Common myeloid progenitor, CD34-positive (primary cell): ENCODE measurements at regions not wholly inside any gene's neighbourhood (a gene's known extent, or its start where the extent isn't known, plus 50 kb on each side); places are given as distances from the start of the nearest gene placed in this dataset.

Source experiments
- CTCF ChIA-PET: fragments of 350-600 bp; sonication (Branson Sonifier 250); formaldehyde crosslinking; loops from one replicate; lab custom pipeline; 2021; ENCODE audit warnings: antibody characterized with exemption; lab: Charles Lee
- POLR2A ChIA-PET: fragments of 350-600 bp; sonication (Branson Sonifier 250); formaldehyde crosslinking; loops from one replicate; lab custom pipeline; 2021; ENCODE audit warnings: antibody characterized with exemption; lab: Charles Lee
- DNase-seq, 3 donors: peaks; one replicate each; pipeline versions ENCODE4 v3.0.0 to v3.0.0-alpha.2; 2013
- H3K27ac ChIP-seq, 2 experiments: 1 replicate in 1 of 2; 2 replicates in 1 of 2; pipeline ENCODE4 v1.7.0; 2013; ENCODE audit warnings: inconsistent platforms in 2 of 2, low read length in 2 of 2, mild to moderate bottlenecking in 2 of 2, low read depth in 1 of 2, moderate library complexity in 1 of 2; ENCODE audit not compliant: severe bottlenecking in 2 of 2, insufficient read depth in 1 of 2, poor library complexity in 1 of 2
- H3K27me3 ChIP-seq, 5 experiments: replicated peaks in 2 of 5; 1 replicate in 3 of 5; 2 replicates in 2 of 5; pipeline versions ENCODE4 v1.6.1 to v1.7.0; 2013; ENCODE audit warnings: low read length in 4 of 5, mild to moderate bottlenecking in 2 of 5, moderate library complexity in 2 of 5, inconsistent platforms in 1 of 5; ENCODE audit not compliant: insufficient read depth in 5 of 5, control insufficient read depth in 4 of 5
- H3K36me3 ChIP-seq, 4 experiments: 1 replicate in 2 of 4; 2 replicates in 2 of 4; pipeline versions ENCODE4 v1.6.1 to v1.7.0; 2013; ENCODE audit warnings: low read length in 3 of 4, control low read depth in 1 of 4, mild to moderate bottlenecking in 1 of 4; ENCODE audit not compliant: control insufficient read depth in 4 of 4, insufficient read depth in 4 of 4
- H3K4me1 ChIP-seq, 4 experiments: 1 replicate in 3 of 4; 2 replicates in 1 of 4; pipeline versions ENCODE4 v1.6.1 to v1.7.1; 2013; ENCODE audit warnings: low read length in 3 of 4, mild to moderate bottlenecking in 3 of 4, control low read depth in 1 of 4, inconsistent platforms in 1 of 4, moderate library complexity in 1 of 4; ENCODE audit not compliant: control insufficient read depth in 4 of 4, insufficient read depth in 4 of 4; ENCODE audit errors: control extremely low read depth in 1 of 4
- H3K4me3 ChIP-seq, 7 experiments: 1 replicate in 4 of 7; 2 replicates in 3 of 7; pipeline versions ENCODE4 v1.5.1 to v1.7.0; 2013; ENCODE audit warnings: mild to moderate bottlenecking in 7 of 7, low read length in 6 of 7, moderate library complexity in 6 of 7, inconsistent platforms in 2 of 7, low read depth in 2 of 7, control low read depth in 1 of 7; ENCODE audit not compliant: insufficient read depth in 4 of 7, control insufficient read depth in 1 of 7; ENCODE audit errors: extremely low read depth in 1 of 7
- H3K9me3 ChIP-seq, 5 experiments: 1 replicate in 4 of 5; 2 replicates in 1 of 5; pipeline versions ENCODE4 v1.6.1 to v1.7.1; 2013; ENCODE audit warnings: low read length in 4 of 5, mild to moderate bottlenecking in 2 of 5, inconsistent platforms in 1 of 5, low read depth in 1 of 5, moderate library complexity in 1 of 5; ENCODE audit not compliant: control insufficient read depth in 4 of 5, insufficient read depth in 2 of 5; ENCODE audit errors: control extremely low read depth in 1 of 5
- WGBS: methylation state at CpG from one replicate; pipeline ENCODE4 v1.1.5; 2013; ENCODE audit not compliant: insufficient coverage; 5-methylcytosine and 5-hydroxymethylcytosine counted together

DNA sequence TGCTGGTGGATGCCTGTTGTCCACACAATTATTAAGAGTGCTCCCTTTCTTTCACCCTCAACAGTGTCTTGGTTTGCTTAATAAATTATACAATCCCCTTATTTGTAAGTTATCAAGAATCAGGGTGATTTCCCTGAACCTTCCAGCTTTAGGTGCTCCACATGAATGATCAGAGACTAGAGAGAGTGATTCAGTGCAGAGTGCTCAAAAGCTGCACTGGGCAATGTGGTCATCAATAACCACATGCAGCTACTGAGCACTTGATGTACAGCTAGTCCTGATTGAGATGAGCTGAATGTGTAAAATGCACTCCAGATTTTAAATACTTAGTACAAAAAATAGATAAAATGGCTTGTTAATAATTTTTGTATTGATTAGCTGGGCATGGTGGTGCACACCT is 76.8 kb upstream of the TRIO start:
- no peaks in the 10 kb centered on the region for H3K27me3 ChIP-seq
- ChIA-PET CTCF (no interaction called here), POLR2A (no interaction called here)
- DNase-seq = no peak
- H3K27ac ChIP-seq = no peak overlapping the region
- H3K36me3 ChIP-seq = no peaks in the 10 kb centered on the region
- H3K4me1 ChIP-seq = no peaks in the 10 kb centered on the region
- no peak overlapping the region for H3K4me3 ChIP-seq
- no peaks in the 10 kb centered on the region for H3K9me3 ChIP-seq

DNA sequence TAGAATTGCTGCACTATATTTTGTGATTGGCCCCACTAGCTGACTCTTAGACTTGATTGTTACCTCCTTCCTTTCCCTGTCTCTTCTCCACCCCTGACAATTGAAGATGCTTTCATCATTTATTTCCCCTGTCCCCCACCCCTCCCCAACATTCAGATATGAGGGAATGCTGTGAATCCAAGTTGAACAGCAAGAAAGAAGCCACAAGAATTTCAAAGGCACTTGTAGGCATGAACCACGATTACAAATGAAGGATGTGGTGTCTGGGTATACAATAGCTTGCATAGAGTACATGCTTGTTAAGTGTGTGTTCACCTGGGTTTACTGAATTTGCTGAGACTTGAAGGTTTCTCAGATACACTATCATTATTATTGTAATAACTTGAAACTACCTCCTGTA is 78.3 kb upstream of the TRIO start:
- H3K4me3 ChIP-seq = no peak overlapping the region
- no peaks in the 10 kb centered on the region for H3K27me3 ChIP-seq
- no peak overlapping the region for H3K27ac ChIP-seq
- CTCF ChIA-PET = interaction anchor here (0.8 kb wide), 1 partner anchor 213 kb away, joined by 3 read pairs; no protein-coding TSS in a partner anchor
- POLR2A ChIA-PET = no interaction called here
- WGBS = 50% methylated on average over 1 of the region's 1 CpG
- no peaks in the 10 kb centered on the region for H3K4me1 ChIP-seq
- DNase-seq = no peak
- H3K9me3 ChIP-seq = no peaks in the 10 kb centered on the region
- H3K36me3 ChIP-seq = no peaks in the 10 kb centered on the region

DNA sequence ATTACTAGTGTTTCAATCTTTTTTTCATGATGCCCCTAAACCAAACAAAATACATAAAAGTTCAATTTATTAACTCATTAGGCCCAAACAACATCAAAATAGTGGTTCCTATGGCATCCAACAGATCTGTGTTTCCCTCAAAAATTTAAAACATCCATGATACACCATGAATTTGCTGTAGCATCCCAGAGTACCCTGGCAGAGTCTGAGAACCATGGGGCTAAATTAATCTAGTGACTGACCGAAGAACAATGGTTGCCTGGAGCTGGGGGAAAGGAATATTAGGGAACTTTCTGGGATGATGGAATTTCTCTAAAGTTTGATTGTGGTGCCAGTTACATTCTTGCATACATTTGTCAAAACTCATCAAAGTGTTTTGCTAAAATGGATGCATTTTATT is 79.5 kb upstream of the TRIO start:
- ChIA-PET POLR2A (no interaction called here), CTCF (no interaction called here)
- Histone ChIP-seq H3K4me1 (no peaks in the 10 kb centered on the region), H3K9me3 (no peaks in the 10 kb centered on the region), H3K27ac (no peak overlapping the region), H3K36me3 (no peaks in the 10 kb centered on the region), H3K27me3 (no peaks in the 10 kb centered on the region), H3K4me3 (no peak overlapping the region)
- no peak for DNase-seq
- no CpG with 5 or more reads among the region's 1 CpG for WGBS

DNA sequence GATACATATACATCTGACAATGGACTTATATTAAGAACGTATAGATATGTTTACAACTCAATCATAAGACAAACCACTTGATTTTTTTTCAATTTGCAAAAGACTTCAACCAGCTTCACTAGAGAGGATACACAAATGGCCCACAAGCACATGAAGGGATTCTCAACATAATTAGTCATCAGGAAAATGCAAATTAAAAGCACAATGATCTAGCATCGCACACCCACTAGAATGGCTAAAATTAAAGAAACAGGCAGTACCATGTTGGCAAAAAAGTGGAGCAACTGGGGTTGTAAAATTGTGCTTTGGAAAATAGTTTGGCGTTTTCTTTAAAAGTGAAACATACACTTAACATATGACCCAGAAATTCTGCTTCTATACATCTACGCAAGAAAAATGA is 80.0 kb upstream of the TRIO start:
- Histone ChIP-seq H3K27me3 (no peaks in the 10 kb centered on the region), H3K4me3 (no peak overlapping the region), H3K36me3 (no peaks in the 10 kb centered on the region), H3K9me3 (no peaks in the 10 kb centered on the region), H3K27ac (no peak overlapping the region), H3K4me1 (no peaks in the 10 kb centered on the region)
- POLR2A ChIA-PET = no interaction called here
- no peak for DNase-seq
- WGBS = 100% methylated on average over 1 of the region's 4 CpGs
- CTCF ChIA-PET = interaction anchor here (1.0 kb wide), 1 partner anchor 8 kb away, joined by 3 read pairs; no protein-coding TSS in a partner anchor

DNA sequence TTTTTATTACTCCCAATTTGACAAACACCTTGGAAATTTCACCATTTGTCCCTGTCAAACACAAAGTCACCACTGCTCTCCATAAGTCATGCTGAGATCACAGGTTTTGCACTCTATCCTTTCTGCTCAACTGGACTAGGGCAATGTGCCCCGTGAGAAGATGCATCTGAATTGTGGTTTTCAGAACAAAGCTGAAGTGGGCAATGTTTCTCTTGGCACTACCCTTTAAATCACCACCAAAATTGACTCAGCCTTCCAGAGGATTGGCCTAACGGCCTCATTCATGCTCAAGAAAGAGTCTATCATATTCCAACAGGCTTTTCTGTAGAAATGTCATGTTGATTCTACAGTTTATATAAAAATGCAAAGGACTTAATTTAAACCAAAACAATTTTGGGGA is 81.0 kb upstream of the TRIO start:
- no peak overlapping the region for H3K4me3 ChIP-seq
- ChIA-PET CTCF (interaction anchor here (1.0 to 1.3 kb wide), 2 partner anchors 9 to 26 kb away, joined by 3 read pairs; no protein-coding TSS in a partner anchor), POLR2A (no interaction called here)
- no peak overlapping the region for H3K27ac ChIP-seq
- H3K9me3 ChIP-seq = no peaks in the 10 kb centered on the region
- no peaks in the 10 kb centered on the region for H3K27me3 ChIP-seq
- WGBS = no CpG with 5 or more reads among the region's 2 CpGs
- H3K4me1 ChIP-seq = no peaks in the 10 kb centered on the region
- no peak for DNase-seq
- no peaks in the 10 kb centered on the region for H3K36me3 ChIP-seq

DNA sequence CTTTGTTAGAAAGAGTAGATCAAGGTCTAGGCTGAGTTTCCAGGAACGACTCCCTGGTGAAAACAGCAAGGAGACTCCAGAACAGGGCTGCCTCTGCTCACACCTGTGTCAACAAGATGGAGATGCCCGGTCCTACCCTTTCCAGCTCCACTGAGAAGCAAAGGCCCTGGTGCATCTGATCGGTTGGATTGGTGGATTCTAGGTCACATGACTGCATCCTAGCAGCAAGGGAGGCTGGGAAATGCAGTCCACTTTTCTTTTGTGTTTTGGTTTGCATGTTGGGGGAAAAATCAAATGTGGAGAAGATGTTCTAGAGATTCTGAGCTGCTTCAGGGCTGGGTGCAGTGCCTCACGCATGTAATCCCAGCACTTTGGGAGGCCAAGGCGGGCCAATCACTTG is 82.0 kb upstream of the TRIO start:
- no peak for DNase-seq
- CTCF ChIA-PET = no interaction called here
- Histone ChIP-seq H3K4me3 (no peak overlapping the region), H3K9me3 (no peaks in the 10 kb centered on the region), H3K27me3 (no peaks in the 10 kb centered on the region), H3K27ac (no peak overlapping the region), H3K36me3 (no peaks in the 10 kb centered on the region), H3K4me1 (no peaks in the 10 kb centered on the region)
- 94% methylated on average over 5 of the region's 5 CpGs for WGBS
- POLR2A ChIA-PET = no interaction called here

DNA sequence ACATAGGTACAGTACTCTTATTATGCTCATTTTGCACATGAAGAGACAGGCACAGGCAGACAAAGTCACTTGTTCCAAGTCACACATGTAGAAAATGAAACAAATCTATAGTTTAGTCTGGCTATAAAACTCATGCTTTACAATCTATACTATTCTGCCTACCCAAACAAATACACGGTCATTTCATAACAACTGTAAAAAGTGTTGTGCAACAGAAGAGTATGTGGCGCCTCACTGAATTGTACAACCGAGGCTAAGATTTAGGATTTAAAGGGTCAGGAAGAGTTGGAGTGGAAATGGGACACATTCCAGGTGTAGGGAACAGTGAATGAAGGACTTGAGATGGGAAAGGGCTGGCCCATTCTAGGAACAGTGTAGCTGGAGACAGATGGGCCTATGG is 82.9 kb upstream of the TRIO start:
- no peaks in the 10 kb centered on the region for H3K27me3 ChIP-seq
- no peaks in the 10 kb centered on the region for H3K36me3 ChIP-seq
- WGBS = no CpG with 5 or more reads among the region's 3 CpGs
- no peaks in the 10 kb centered on the region for H3K9me3 ChIP-seq
- no peak overlapping the region for H3K27ac ChIP-seq
- no peak for DNase-seq
- ChIA-PET POLR2A (no interaction called here), CTCF (no interaction called here)
- H3K4me1 ChIP-seq = no peaks in the 10 kb centered on the region
- no peak overlapping the region for H3K4me3 ChIP-seq
